Astrocyte (in vitro differentiated cells and primary cell): ENCODE measurements at regions not wholly inside any gene's neighbourhood (a gene's known extent, or its start where the extent isn't known, plus 50 kb on each side); places are given as distances from the start of the nearest gene placed in this dataset.

Experiments used
- EZH2 ChIP-seq: IDR thresholded peaks from 2 replicates; pipeline ENCODE4 v1.6.1; 2012; ENCODE audit warnings: mild to moderate bottlenecking, low read length, inconsistent platforms; ENCODE audit not compliant: insufficient read depth
- TF ChIP-seq, protein P1 (sequence below): IDR thresholded peaks from 2 replicates; pipeline ENCODE4 v1.5.1; 2011; ENCODE audit warnings: low read depth, mild to moderate bottlenecking, inconsistent platforms, low read length, moderate library complexity; ENCODE audit not compliant: insufficient read depth

- TF ChIP-seq, protein P1, sequence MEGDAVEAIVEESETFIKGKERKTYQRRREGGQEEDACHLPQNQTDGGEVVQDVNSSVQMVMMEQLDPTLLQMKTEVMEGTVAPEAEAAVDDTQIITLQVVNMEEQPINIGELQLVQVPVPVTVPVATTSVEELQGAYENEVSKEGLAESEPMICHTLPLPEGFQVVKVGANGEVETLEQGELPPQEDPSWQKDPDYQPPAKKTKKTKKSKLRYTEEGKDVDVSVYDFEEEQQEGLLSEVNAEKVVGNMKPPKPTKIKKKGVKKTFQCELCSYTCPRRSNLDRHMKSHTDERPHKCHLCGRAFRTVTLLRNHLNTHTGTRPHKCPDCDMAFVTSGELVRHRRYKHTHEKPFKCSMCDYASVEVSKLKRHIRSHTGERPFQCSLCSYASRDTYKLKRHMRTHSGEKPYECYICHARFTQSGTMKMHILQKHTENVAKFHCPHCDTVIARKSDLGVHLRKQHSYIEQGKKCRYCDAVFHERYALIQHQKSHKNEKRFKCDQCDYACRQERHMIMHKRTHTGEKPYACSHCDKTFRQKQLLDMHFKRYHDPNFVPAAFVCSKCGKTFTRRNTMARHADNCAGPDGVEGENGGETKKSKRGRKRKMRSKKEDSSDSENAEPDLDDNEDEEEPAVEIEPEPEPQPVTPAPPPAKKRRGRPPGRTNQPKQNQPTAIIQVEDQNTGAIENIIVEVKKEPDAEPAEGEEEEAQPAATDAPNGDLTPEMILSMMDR: no peak
- no peak for TF ChIP-seq EZH2
Observed at GRCh38 chr12:113744802-113745395, 221.2 kb downstream of the RBM19 start.
